ENCODE measurements at regions not wholly inside any gene's neighbourhood (a gene's known extent, or its start where the extent isn't known, plus 50 kb on each side); places are given as distances from the start of the nearest gene placed in this dataset.

DNA sequence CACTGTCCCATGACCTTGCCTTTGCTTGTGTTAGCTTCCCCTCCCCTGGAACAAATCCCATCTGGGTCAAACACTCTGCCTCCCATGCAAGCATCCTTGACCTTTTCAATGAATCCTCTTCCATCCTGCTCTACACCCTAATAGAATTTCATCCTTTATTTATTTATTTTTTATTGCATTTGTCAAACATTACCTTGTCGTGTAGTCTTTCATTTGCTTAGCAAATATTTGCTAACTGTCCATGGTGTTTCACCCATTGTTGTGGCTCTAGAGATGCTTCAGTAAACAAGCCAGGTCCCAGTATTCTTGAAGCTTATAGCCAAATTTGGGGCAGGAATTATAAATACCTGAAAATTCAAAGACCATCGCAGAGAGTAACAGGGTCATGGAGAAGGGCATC lies 51.0 kb upstream of the MRTFB start:
- Histone ChIP-seq H3K36me3 (no peaks in the 10 kb centered on the region), H3K9me3 (no peaks in the 10 kb centered on the region), H3K4me3 (no peak overlapping the region), H3K27me3 (no peaks in the 10 kb centered on the region)
- DNase-seq = no peak

All from MG63 (cell line).